ENCODE measurements at regions not wholly inside any gene's neighbourhood (a gene's known extent, or its start where the extent isn't known, plus 50 kb on each side); places are given as distances from the start of the nearest gene placed in this dataset.

DNA sequence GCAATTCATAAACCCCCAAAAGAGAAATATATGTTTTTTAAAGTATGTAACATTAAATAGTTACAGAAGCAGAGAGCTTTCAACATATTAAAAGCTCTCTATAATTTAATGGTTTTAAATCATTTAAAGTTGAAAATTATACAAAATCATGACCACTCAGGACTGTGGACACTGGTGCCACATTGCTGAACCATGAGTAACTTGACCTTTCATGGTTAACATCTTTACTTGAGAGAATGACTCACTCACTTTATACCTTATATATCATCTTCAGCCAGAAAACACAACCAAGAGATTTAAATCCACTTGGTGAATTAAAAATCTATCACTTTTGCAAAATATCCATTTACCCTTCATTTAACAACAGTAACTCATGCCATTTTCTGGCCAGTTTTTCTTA is 584.3 kb upstream of the SMIM31 start:
- TF ChIP-seq, protein P1, sequence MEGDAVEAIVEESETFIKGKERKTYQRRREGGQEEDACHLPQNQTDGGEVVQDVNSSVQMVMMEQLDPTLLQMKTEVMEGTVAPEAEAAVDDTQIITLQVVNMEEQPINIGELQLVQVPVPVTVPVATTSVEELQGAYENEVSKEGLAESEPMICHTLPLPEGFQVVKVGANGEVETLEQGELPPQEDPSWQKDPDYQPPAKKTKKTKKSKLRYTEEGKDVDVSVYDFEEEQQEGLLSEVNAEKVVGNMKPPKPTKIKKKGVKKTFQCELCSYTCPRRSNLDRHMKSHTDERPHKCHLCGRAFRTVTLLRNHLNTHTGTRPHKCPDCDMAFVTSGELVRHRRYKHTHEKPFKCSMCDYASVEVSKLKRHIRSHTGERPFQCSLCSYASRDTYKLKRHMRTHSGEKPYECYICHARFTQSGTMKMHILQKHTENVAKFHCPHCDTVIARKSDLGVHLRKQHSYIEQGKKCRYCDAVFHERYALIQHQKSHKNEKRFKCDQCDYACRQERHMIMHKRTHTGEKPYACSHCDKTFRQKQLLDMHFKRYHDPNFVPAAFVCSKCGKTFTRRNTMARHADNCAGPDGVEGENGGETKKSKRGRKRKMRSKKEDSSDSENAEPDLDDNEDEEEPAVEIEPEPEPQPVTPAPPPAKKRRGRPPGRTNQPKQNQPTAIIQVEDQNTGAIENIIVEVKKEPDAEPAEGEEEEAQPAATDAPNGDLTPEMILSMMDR (IDR thresholded peaks at IDR 0.05; ENCODE audit: poor library complexity, severe bottlenecking): no peak
- TF ChIP-seq TAF1 (IDR thresholded peaks at IDR 0.05; ENCODE audit: low read depth): no peak
- TF ChIP-seq, protein P2, sequence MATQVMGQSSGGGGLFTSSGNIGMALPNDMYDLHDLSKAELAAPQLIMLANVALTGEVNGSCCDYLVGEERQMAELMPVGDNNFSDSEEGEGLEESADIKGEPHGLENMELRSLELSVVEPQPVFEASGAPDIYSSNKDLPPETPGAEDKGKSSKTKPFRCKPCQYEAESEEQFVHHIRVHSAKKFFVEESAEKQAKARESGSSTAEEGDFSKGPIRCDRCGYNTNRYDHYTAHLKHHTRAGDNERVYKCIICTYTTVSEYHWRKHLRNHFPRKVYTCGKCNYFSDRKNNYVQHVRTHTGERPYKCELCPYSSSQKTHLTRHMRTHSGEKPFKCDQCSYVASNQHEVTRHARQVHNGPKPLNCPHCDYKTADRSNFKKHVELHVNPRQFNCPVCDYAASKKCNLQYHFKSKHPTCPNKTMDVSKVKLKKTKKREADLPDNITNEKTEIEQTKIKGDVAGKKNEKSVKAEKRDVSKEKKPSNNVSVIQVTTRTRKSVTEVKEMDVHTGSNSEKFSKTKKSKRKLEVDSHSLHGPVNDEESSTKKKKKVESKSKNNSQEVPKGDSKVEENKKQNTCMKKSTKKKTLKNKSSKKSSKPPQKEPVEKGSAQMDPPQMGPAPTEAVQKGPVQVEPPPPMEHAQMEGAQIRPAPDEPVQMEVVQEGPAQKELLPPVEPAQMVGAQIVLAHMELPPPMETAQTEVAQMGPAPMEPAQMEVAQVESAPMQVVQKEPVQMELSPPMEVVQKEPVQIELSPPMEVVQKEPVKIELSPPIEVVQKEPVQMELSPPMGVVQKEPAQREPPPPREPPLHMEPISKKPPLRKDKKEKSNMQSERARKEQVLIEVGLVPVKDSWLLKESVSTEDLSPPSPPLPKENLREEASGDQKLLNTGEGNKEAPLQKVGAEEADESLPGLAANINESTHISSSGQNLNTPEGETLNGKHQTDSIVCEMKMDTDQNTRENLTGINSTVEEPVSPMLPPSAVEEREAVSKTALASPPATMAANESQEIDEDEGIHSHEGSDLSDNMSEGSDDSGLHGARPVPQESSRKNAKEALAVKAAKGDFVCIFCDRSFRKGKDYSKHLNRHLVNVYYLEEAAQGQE (IDR thresholded peaks at IDR 0.05; ENCODE audit: borderline replicate concordance): no peak
